ENCODE measurements at regions not wholly inside any gene's neighbourhood (a gene's known extent, or its start where the extent isn't known, plus 50 kb on each side); places are given as distances from the start of the nearest gene placed in this dataset.

DNA sequence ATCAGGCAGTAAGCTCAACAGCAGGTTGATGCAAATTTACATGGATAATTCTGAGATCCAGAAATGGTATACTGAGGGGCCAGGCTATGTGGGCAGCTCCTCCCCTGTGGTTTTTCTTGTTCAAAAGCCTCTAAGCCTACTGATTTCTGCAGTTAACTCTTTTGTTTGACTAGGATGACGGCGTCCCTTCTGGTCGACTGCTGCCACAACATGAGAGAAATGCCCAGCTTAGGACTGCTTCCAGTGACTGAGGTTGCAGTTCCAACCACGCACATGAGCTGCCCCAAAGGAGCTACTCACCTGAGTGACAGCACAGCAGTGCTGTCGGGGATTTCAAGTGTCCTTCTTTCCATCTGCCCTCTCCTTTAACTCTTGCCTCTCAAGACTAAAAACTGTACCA lies 973.0 kb upstream of the GHITM start:
- DNase-seq = peak; percentile 51

GRCh38 chr10:83167081-83167480 lies 972.2 kb upstream of the GHITM start:
- DNase-seq = no peak

GRCh38 chr10:83176901-83177300 lies 962.4 kb upstream of the GHITM start:
- DNase-seq = no peak

DNA sequence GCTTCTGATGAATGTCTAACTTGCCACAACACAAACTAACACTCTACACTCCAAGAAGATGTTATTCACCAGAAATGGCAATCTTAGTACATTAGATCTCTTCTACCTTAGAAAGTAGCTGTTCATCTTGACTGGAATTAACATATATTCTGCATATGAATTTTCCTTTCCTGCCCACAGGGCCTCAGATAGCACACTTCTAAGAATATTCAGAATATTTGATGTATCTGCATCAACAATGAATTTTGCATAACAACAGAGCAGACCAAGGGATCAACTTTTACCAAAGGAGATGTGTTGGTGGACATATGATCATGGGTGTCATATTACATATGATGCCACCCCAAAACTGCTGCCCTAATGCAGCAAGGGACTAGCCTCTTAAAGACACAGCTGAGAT lies 960.8 kb upstream of the GHITM start:
- no peak for DNase-seq

DNA sequence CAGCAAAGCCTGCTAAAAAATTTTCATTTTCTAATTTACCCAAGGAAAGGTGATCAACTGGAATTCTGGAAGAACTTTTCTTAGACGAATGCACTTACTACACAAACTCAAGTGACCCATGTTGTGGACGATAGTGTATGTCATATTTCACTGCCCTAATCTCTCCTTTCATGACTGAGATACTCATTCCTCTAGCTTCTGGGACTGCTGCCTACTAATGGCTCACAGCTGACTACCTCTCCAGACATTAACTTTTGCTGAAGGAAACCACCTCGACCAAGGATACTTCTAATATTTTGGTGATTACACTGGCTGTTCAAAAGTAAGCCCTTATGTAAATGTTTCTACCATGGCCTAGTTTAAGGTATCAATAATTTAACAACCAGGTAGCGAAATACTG lies 959.9 kb upstream of the GHITM start:
- no peak for DNase-seq

GRCh38 chr10:83182076-83182475 lies 957.2 kb upstream of the GHITM start:
- no peak for DNase-seq

GRCh38 chr10:83184641-83185040 lies 954.7 kb upstream of the GHITM start:
- no peak for DNase-seq

- DNase-seq = peak; percentile 16
These were observed 948.7 kb upstream of the GHITM start for GRCh38 chr10:83190614-83191013.

DNA sequence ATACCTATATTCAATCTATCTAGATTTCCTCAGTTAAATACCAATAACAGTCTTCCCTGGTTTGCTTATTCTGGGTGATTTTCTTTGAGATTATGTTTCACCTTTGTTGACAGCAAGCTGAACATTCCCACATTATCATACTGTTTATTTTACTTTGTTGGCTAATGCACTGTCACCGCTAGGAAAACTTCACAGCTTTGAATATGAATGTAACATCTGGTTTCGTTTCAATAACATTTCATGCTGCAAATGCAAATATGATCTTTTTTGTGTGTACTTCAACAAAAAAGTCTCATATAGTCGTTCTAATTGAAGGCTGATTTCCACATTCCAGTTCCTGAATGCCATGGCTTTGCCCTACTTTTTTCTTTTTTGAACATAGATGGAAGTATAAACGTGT lies 946.3 kb upstream of the GHITM start:
- DNase-seq = no peak

- no peak for DNase-seq
These were observed 944.3 kb upstream of the GHITM start for GRCh38 chr10:83195021-83195420.

GRCh38 chr10:83199374-83199773 lies 939.9 kb upstream of the GHITM start:
- DNase-seq = no peak

DNA sequence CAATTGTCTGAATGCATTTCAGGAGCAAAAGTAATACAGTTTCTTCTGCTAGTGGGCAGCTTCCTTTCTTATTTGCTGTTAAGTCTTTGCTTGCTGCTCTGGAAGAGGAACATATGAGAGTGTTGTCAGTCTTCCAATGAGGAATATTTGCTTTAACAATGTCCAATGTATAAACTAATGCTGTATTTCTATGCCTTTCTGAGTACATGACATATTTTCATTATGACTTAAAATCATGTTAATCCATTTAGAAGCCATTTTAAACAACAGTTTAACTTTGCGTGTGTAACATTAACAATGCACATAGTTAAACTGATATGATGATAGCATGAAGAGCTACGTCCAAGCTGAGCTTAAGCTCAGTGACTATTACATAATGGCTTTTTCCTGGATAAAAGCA lies 933.4 kb upstream of the GHITM start:
- DNase-seq = no peak

DNA sequence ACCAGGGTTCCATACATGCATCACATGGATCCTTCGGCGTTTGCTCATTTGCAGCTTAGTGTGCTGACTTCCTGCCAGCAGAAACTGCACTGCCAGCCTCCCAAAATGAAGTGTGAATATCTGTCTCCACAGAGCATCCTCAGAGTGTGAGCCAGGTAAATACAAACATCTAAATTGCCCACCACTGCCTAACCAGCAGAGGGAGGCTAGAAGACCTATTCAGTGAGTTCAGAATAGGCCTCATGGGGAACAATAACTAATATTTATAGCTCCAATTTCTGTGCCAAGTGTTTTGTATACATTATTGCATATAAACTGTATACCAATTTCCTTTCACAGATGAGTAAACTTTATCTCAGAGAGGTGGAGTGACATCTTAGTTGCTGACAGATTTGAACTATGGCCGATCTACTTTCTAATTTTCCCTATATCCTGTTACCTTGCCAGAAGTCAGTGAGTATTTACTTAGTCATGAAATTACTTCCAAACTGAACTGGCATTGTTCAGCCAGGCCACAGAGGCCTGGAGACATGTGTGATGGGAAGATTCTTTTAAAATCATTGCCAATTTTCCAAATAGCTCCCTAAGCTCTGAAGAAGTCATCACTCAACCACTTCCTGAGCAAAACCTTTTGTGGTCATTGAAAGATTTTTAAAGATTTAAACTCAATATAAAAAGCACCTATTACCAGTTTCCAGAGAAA lies 926.5 kb upstream of the GHITM start:
- DNase-seq = peak; percentile 14

GRCh38 chr10:83214136-83214535 lies 925.2 kb upstream of the GHITM start:
- DNase-seq = peak; percentile 33

DNA sequence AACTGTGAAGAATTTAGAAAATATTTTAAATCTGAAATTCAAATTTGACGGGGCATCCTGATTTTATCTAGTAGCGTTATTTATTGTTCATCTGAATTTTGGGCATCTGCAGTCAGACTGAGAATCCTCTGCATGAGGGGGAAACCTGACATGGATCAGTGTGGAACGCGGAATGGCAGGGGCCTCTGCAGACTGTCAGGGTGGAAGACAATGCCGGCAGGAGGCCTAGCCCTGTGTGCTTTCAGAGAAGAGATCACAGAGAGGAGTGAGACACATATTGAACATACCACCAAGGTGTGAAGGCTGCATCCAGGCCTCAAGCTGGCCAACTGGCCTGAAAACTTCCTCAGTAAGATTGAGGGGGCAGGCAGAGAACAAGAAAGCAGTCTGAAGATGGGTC lies 921.1 kb upstream of the GHITM start:
- no peak for DNase-seq

- DNase-seq = no peak
These were observed 917.0 kb upstream of the GHITM start for GRCh38 chr10:83222300-83222699.

GRCh38 chr10:83222832-83223742 lies 916.2 kb upstream of the GHITM start:
- DNase-seq = no peak

- DNase-seq = no peak
These were observed 913.5 kb upstream of the GHITM start for GRCh38 chr10:83225781-83226180.

DNA sequence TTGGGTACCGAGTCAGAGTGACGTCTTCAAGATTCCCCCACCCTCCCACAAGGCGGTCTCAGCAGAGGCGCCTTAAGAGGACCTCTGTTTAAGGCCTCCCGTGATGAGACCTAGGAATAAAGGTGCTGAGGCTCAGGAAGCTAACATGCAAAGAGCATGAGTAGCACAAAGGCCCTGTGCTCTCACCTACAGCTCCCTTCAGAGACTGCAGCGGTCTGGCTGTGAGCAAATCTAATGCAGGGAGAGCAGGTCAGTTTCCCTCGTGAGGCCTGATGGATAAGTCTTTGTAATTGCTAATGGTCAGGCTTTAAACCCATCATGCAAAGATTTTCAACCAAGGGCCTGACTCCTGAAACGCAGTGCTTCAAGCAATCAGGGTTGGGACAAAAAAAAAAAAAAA lies 909.3 kb upstream of the GHITM start:
- DNase-seq = no peak

DNA sequence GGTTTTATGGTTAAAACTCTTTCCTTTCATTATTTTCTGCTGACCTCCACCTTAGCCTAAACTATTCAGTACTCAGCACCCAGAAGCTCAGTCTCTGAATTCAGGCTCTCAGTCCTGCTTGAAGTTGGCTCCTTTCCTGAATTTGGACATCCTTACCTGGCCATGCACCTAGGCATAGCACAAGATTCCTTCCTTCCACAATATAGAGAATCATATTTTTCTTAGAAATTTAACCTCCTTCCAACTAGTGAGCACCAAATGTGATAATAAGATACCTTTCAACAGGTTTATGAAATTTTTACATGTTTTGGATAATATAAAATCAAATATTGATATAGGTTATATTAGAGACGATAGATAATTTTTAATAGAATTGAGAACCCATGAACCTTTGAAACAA lies 905.6 kb upstream of the GHITM start:
- no peak for DNase-seq

DNA sequence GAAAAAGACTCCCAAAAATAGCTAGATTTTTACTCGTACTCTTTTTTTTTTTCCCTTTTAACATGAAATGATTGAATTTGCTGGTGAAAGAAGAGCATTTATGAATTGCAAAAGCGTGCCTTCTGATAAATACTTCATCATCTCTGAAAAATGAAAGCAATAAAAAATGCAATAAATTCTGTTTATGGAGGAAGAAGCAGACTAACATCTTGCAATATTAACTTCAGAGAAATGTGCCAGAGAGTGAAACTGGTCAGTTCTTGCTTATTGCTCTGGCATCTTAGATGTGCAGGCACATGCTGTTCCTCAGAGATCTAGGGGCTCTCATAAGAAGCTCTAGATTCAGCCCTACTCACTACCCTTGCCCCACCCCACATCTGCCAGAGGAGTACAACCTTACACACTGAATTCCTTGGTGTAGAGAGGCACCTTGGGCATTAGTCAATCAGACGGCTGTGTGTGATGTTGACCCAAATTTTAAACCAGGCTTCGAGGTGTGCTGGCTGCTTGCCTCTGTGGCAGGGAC lies 891.1 kb upstream of the GHITM start:
- DNase-seq = no peak

DNA sequence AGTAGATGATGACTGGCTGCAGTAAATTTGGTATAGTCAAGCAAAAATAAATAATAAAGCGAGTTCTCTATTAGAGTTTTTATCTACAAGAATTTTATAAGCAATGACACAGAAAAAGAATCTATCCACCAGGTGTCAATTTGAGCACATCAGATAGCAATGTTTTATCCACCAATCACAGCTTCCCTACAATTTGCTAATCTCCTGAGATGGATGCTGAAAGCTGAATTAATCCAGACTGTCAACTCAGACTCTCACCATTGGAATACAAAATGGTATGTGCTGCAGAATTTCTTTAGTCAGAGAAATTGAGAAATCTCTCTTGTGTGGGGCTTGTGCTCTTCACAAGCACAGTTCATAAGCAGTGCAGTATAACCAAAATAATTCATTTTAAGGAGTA lies 888.9 kb upstream of the GHITM start:
- DNase-seq = no peak

DNA sequence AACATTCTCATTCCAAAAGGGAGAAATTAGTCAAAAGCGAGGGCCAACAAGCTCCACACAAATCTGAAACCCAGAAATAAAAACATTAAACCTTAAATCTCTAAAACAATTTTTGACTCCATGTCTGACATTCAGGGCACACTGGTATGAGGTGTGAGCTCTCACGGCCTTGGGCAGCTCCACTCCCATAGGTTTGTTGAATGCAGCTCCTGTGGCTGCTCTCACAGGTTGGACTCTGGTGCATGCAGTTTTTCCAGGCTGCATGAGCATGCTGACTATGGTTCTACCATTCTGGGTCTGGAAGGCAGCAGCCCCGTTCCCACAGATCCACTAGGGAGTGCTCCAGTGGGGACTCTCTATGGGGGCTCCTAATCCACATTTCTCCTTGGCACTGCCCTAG lies 887.1 kb upstream of the GHITM start:
- no peak for DNase-seq

DNA sequence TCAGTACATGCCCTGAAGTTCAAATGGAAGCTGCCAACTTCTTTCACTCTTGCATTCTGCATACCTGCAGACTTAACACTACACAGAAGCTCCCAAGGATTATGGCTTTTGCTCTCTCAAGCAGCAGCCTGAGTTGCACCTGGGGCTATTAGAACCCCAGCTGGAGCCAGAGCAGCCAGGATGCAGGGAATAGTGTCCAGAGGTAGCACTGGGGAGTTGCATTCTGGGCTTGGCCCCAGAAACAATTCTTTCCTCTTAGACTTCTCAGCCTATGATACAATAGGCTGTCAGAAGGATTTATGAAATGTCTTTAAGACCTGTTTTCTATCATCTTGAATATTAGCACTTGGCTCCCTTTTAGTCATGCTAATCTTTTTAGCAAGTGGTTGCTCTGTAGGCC lies 886.7 kb upstream of the GHITM start:
- no peak for DNase-seq
